HEK293 (cell line): ENCODE measurements at regions not wholly inside any gene's neighbourhood (a gene's known extent, or its start where the extent isn't known, plus 50 kb on each side); places are given as distances from the start of the nearest gene placed in this dataset.
A peak's percentile ranks its signal among the peaks of the same experiment; 100 is the strongest.

Experiments used
- CTCF ChIA-PET: fragments of 350-600 bp; formaldehyde crosslinking; extraction: SDS; loops from one replicate; lab custom pipeline; 2021; ENCODE audit warnings: antibody characterized with exemption; lab: Yijun Ruan, JAX
- POLR2A ChIA-PET: fragments of 300-600 bp; formaldehyde crosslinking; extraction: SDS; loops from one replicate; lab custom pipeline; 2020; ENCODE audit warnings: antibody characterized with exemption, inconsistent platforms; lab: Yijun Ruan, JAX
- H3K27ac ChIP-seq: fragments of 200-500 bp; sonication (Bioruptor generic); 2 replicates; pipeline ENCODE4 v1.5.1; 2014; ENCODE audit warnings: low read depth, low read length, control low read depth, inconsistent platforms; ENCODE audit errors: extremely low read depth
- H3K36me3 ChIP-seq, 2 experiments: fragments of 200-500 bp in 1 of 2; sonication (Bioruptor generic) in 1 of 2; 1 replicate in 1 of 2; 2 replicates in 1 of 2; pipeline ENCODE4 v1.5.1; 2014 to 2017; ENCODE audit warnings: inconsistent platforms in 2 of 2, low read length in 2 of 2; ENCODE audit not compliant: control insufficient read depth in 2 of 2, insufficient read depth in 1 of 2
- H3K4me1 ChIP-seq: fragments of 200-500 bp; sonication (Bioruptor generic); 2 replicates; pipeline ENCODE4 v1.5.1; 2014; ENCODE audit warnings: mild to moderate bottlenecking, low read length, inconsistent platforms; ENCODE audit not compliant: control insufficient read depth, insufficient read depth
- H3K4me3 ChIP-seq: 2 replicates; pipeline ENCODE4 v1.5.1; 2011; ENCODE audit warnings: low read depth, mild to moderate bottlenecking, control low read depth, low read length, moderate library complexity
- H3K9me3 ChIP-seq: fragments of 200-500 bp; sonication (Bioruptor generic); 2 replicates; pipeline ENCODE4 v1.5.1; 2014; ENCODE audit warnings: low read depth, low read length, inconsistent platforms; ENCODE audit not compliant: control insufficient read depth, insufficient read depth
- TSHZ1 ChIP-seq: fragments of 450-650 bp; formaldehyde crosslinking; IDR thresholded peaks from 2 replicates; pipeline ENCODE4 v1.5.1; 2016; ENCODE audit warnings: missing biosample characterization, missing genetic modification characterization, borderline replicate concordance
- ZBTB1 ChIP-seq: fragments of 450-650 bp; formaldehyde crosslinking; IDR thresholded peaks from 2 replicates; pipeline ENCODE4 v1.5.1; 2016; ENCODE audit warnings: missing biosample characterization, missing genetic modification characterization
- ZFHX2 ChIP-seq: fragments of 450-650 bp; formaldehyde crosslinking; conservative IDR thresholded peaks from 2 replicates; pipeline ENCODE4 v1.5.1; 2016; ENCODE audit warnings: missing biosample characterization, missing genetic modification characterization
- ZFP41 ChIP-seq: fragments of 450-650 bp; formaldehyde crosslinking; IDR thresholded peaks from 2 replicates; pipeline ENCODE4 v1.5.1; 2016; ENCODE audit warnings: missing biosample characterization, missing genetic modification characterization, borderline replicate concordance
- ZIC2 ChIP-seq: fragments of 450-650 bp; formaldehyde crosslinking; IDR thresholded peaks from 2 replicates; pipeline ENCODE4 v1.5.1; 2016; ENCODE audit warnings: missing biosample characterization, missing genetic modification characterization
- ZNF112 ChIP-seq: fragments of 450-650 bp; formaldehyde crosslinking; IDR thresholded peaks from 2 replicates; pipeline ENCODE4 v1.5.0; 2017; ENCODE audit warnings: missing biosample characterization, missing genetic modification characterization
- ZNF121 ChIP-seq: fragments of 450-650 bp; formaldehyde crosslinking; IDR thresholded peaks from 2 replicates; pipeline ENCODE4 v1.5.1; 2016; ENCODE audit warnings: missing biosample characterization, missing genetic modification characterization
- ZNF140 ChIP-seq: fragments of 450-650 bp; formaldehyde crosslinking; IDR thresholded peaks from 2 replicates; pipeline ENCODE4 v1.5.1; 2016; ENCODE audit warnings: missing biosample characterization, missing genetic modification characterization
- ZNF223 ChIP-seq: fragments of 450-650 bp; formaldehyde crosslinking; IDR thresholded peaks from 2 replicates; pipeline ENCODE4 v1.5.1; 2016; ENCODE audit warnings: missing biosample characterization, missing genetic modification characterization
- ZNF239 ChIP-seq: fragments of 450-650 bp; formaldehyde crosslinking; IDR thresholded peaks from 2 replicates; pipeline ENCODE4 v1.5.1; 2016; ENCODE audit warnings: missing biosample characterization, missing genetic modification characterization
- ZNF596 ChIP-seq: fragments of 450-650 bp; IDR thresholded peaks from 2 replicates; pipeline ENCODE4 v1.5.0; 2018; ENCODE audit warnings: missing biosample characterization, mild to moderate bottlenecking, missing genetic modification characterization, moderate library complexity
- ZNF654 ChIP-seq: fragments of 450-650 bp; formaldehyde crosslinking; IDR thresholded peaks from 2 replicates; pipeline ENCODE4 v1.5.1; 2016; ENCODE audit warnings: low read depth, missing biosample characterization, missing genetic modification characterization
- ZNF843 ChIP-seq: fragments of 450-650 bp; formaldehyde crosslinking; IDR thresholded peaks from 2 replicates; pipeline ENCODE4 v1.5.1; 2016; ENCODE audit warnings: missing biosample characterization, missing genetic modification characterization
- ZSCAN18 ChIP-seq: fragments of 450-650 bp; formaldehyde crosslinking; IDR thresholded peaks from 2 replicates; pipeline ENCODE4 v1.5.1; 2016; ENCODE audit warnings: missing biosample characterization, missing genetic modification characterization
- ZSCAN30 ChIP-seq: fragments of 450-650 bp; IDR thresholded peaks from 2 replicates; pipeline ENCODE4 v1.5.1; 2018; ENCODE audit warnings: missing biosample characterization, mild to moderate bottlenecking, missing genetic modification characterization, moderate library complexity

GRCh38 chr1:29805896-29806160 is 569.5 kb downstream of the PTPRU start (continued):
- TF ChIP-seq ZNF140 (tag by site-specific recombination) = no peak
- no peak for TF ChIP-seq ZIC2 (tag by site-specific recombination)

- ChIA-PET POLR2A (no interaction called here), CTCF (interaction anchor here (1.3 kb wide), 1 partner anchor 12 kb away, joined by 5 read pairs; no protein-coding TSS in a partner anchor)
- TF ChIP-seq ZNF596 (tag by site-specific recombination) = no peak
- Histone ChIP-seq H3K4me3 (no peak overlapping the region), H3K9me3 (no peaks in the 10 kb centered on the region), H3K4me1 (no peaks in the 10 kb centered on the region), H3K36me3 (no peaks in the 10 kb centered on the region), H3K27ac (no peak overlapping the region)
Measured at GRCh38 chr1:29805122-29805895, 569.0 kb downstream of the PTPRU start.

- no peaks in the 10 kb centered on the region for H3K36me3 ChIP-seq
- H3K4me1 ChIP-seq = no peaks in the 10 kb centered on the region
- TF ChIP-seq ZSCAN18 (tag by site-specific recombination) (no peak), ZNF654 (tag by site-specific recombination) (no peak), ZSCAN30 (tag by site-specific recombination) (no peak), ZFP41 (tag by site-specific recombination) (no peak), ZNF140 (tag by site-specific recombination) (no peak), ZNF843 (no peak), ZNF223 (tag by site-specific recombination) (no peak), ZNF121 (tag by site-specific recombination) (no peak), ZNF112 (tag by site-specific recombination) (no peak), ZNF239 (tag by site-specific recombination) (no peak), ZBTB1 (tag by site-specific recombination) (no peak)
- H3K4me3 ChIP-seq = no peak overlapping the region
- POLR2A ChIA-PET = no interaction called here
- H3K9me3 ChIP-seq = no peaks in the 10 kb centered on the region
- CTCF ChIA-PET = no interaction called here
- no peak overlapping the region for H3K27ac ChIP-seq
Measured at GRCh38 chr1:29804181-29804899, 568.0 kb downstream of the PTPRU start.

- TF ChIP-seq TSHZ1 = no peak
- TF ChIP-seq ZFHX2 (tag by site-specific recombination) = peak; percentile 33; the same call in 1 of the 2 replicates
- Histone ChIP-seq H3K9me3 (no peaks in the 10 kb centered on the region), H3K36me3 (no peaks in the 10 kb centered on the region), H3K4me3 (no peak overlapping the region), H3K27ac (no peak overlapping the region), H3K4me1 (no peaks in the 10 kb centered on the region)
- ChIA-PET CTCF (interaction anchor here (0.7 kb wide), 1 partner anchor 178 kb away, joined by 3 read pairs; no protein-coding TSS in a partner anchor), POLR2A (no interaction called here)
Measured at GRCh38 chr1:29803486-29803885, 567.2 kb downstream of the PTPRU start.
